ENCODE measurements at regions not wholly inside any gene's neighbourhood (a gene's known extent, or its start where the extent isn't known, plus 50 kb on each side); places are given as distances from the start of the nearest gene placed in this dataset.

DNA sequence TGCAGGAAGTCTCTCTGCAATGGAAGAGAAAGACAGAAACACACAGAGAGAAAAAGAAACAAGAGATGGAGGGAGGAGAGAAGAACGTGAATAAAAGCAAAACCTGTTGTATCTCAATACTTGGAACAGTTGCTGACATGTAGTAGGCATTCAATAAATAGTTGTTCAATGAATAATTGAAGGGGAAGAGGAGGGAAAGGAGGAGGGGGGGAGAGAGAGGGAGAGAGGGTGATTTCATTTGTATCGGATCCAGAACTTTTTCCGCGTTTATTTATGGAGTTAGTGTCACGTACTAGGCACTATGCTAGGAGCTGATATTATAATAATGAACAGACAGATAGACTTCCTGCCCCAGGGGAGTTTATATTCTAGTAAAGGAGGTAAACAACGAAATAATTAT lies 144.1 kb downstream of the OMA1 start:
- no peaks in the 10 kb centered on the region for H3K36me3 ChIP-seq (ENCODE audit: control insufficient read depth, insufficient read depth, low read length)
- no peaks in the 10 kb centered on the region for H3K27me3 ChIP-seq (ENCODE audit: control insufficient read depth, insufficient read depth, low read length)
- DNase-seq (ENCODE audit: low read depth, low spot score): no peak
- no peak overlapping the region for H3K27ac ChIP-seq (ENCODE audit: low read length)
- H3K4me1 ChIP-seq (ENCODE audit: control insufficient read depth, insufficient read depth, low read length): no peaks in the 10 kb centered on the region
- H3K4me3 ChIP-seq (ENCODE audit: low read length): no peak overlapping the region
- no CpG with 5 or more reads among the region's 6 CpGs for WGBS (ENCODE audit: insufficient coverage, insufficient read length)
- H3K9me3 ChIP-seq (ENCODE audit: control insufficient read depth, insufficient read depth, low read length): no peaks in the 10 kb centered on the region

DNA sequence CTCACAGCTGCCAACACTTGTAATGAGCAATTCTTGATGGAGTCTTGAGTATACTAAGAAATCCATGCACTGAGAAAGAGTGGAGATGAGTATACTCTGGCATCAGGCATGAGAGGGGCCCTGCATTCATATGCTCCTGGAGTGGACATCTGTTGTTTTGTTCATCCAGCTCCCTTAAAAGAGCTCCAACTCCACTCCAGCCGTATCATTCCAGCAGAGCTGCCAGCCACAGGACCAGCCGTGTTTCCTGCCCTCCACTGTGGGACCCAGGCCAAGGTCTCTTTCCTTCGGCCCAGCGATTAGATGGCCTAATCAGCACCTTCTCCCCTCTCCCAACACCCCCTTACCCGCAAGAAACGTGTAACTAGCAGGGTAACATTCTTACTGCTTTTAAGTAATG lies 144.5 kb downstream of the OMA1 start:
- Histone ChIP-seq H3K4me1 (ENCODE audit: control insufficient read depth, insufficient read depth, low read length) (no peaks in the 10 kb centered on the region), H3K27ac (ENCODE audit: low read length) (no peak overlapping the region), H3K4me3 (ENCODE audit: low read length) (no peak overlapping the region), H3K36me3 (ENCODE audit: control insufficient read depth, insufficient read depth, low read length) (no peaks in the 10 kb centered on the region), H3K9me3 (ENCODE audit: control insufficient read depth, insufficient read depth, low read length) (no peaks in the 10 kb centered on the region), H3K27me3 (ENCODE audit: control insufficient read depth, insufficient read depth, low read length) (no peaks in the 10 kb centered on the region)
- WGBS (ENCODE audit: insufficient coverage, insufficient read length): no CpG with 5 or more reads among the region's 6 CpGs
- no peak for DNase-seq (ENCODE audit: low read depth, low spot score)

DNA sequence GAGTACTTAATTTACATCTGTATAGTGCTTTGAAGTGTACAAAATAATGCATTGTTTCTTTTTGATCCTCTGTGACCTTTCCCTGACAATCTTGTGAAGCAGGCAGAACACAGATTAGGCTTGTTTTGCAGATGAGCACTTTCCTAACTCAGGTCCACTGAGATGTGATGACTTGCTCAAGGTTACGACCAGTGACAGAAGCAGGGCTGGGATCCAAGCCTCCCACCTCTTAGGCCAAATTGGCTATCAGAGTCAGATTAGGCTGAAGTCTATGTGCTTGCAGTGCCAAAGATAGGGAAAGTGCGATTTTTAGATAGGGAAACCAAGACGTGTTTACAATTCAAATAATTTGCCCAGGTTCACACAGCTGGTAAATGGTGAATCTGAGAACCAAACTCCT lies 147.3 kb downstream of the OMA1 start:
- Histone ChIP-seq H3K36me3 (ENCODE audit: control insufficient read depth, insufficient read depth, low read length) (no peaks in the 10 kb centered on the region), H3K4me3 (ENCODE audit: low read length) (no peak overlapping the region), H3K27me3 (ENCODE audit: control insufficient read depth, insufficient read depth, low read length) (no peaks in the 10 kb centered on the region), H3K27ac (ENCODE audit: low read length) (no peak overlapping the region), H3K4me1 (ENCODE audit: control insufficient read depth, insufficient read depth, low read length) (no peaks in the 10 kb centered on the region), H3K9me3 (ENCODE audit: control insufficient read depth, insufficient read depth, low read length) (no peaks in the 10 kb centered on the region)
- DNase-seq (ENCODE audit: low read depth, low spot score): no peak
- WGBS (ENCODE audit: insufficient coverage, insufficient read length): no CpG with 5 or more reads among the region's 3 CpGs

DNA sequence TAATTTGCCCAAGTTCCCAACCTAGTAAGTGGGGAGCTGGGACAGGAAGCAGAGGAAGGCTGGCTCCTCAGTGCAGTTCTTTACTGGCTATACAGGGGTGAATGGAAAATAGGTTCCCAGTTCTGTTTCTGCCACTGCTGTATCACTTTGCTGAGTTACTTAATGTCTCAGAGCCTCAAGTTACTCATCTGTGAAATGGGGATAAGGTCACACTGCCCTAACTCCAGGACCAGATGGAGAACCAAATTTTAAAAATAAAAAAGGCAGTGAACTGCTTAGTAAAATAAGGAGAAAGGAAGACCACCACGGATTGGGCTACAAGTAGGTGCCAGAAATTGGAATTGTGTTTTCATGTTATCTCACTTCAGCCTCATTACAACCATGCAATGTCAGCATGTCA lies 147.8 kb downstream of the OMA1 start:
- Histone ChIP-seq H3K36me3 (ENCODE audit: control insufficient read depth, insufficient read depth, low read length) (no peaks in the 10 kb centered on the region), H3K4me1 (ENCODE audit: control insufficient read depth, insufficient read depth, low read length) (no peaks in the 10 kb centered on the region), H3K9me3 (ENCODE audit: control insufficient read depth, insufficient read depth, low read length) (no peaks in the 10 kb centered on the region), H3K27ac (ENCODE audit: low read length) (no peak overlapping the region), H3K27me3 (ENCODE audit: control insufficient read depth, insufficient read depth, low read length) (no peaks in the 10 kb centered on the region), H3K4me3 (ENCODE audit: low read length) (no peak overlapping the region)
- WGBS (ENCODE audit: insufficient coverage, insufficient read length): no CpG with 5 or more reads among the region's 1 CpG
- no peak for DNase-seq (ENCODE audit: low read depth, low spot score)

DNA sequence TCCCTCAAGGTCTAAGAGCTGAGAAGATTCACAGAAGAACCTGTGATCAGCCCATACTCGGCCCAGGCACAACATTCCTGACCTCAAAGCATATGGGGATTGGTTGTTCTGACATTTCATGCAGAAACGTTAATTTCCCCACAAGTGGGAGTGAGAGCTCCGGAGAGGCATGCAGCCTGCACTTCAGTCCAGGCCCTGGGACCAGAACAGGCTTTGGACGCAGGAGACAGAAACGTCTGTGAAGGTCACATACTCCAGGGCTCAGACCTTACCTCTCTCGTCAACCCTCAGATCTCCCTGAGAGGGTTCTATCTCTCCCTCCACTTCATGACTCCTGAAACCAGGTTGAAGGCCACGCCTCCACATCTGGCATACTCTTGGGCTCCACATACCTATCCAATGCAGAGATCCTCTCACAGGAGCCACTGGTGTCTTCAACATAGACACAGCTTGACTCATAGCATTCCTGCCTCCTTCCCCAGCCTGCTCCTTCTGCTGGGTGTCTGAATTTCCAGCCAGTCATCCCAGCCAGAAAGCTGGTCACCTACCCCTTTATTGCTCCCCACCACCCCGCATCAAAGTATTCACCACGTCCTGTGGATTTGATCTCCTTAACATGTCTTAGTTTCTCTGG lies 149.2 kb downstream of the OMA1 start:
- Histone ChIP-seq H3K27me3 (ENCODE audit: control insufficient read depth, insufficient read depth, low read length) (no peaks in the 10 kb centered on the region), H3K36me3 (ENCODE audit: control insufficient read depth, insufficient read depth, low read length) (no peaks in the 10 kb centered on the region)
- no CpG with 5 or more reads among the region's 9 CpGs for WGBS (ENCODE audit: insufficient coverage, insufficient read length)

DNA sequence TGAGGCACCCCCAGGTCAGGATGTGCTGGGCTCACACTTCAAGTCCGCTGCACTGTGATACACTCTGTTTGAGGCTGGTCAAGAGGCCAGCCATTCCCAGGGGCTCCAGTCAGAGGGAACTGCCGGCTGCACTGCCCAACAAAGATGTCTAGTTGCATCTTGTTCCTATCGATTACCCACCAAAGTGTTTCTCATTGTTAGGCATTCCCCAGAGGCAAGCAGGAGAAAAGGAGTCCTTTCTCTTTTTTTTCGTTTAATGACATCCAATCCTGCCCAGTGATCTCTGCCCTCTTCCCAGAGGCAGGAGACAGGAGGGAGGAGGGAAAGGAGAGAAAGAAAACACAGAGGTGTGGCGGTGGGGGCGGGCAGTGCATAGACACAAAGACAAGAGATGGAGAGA lies 150.4 kb downstream of the OMA1 start:
- H3K9me3 ChIP-seq (ENCODE audit: control insufficient read depth, insufficient read depth, low read length): no peaks in the 10 kb centered on the region
- H3K4me1 ChIP-seq (ENCODE audit: control insufficient read depth, insufficient read depth, low read length): peaks cover 2% of the 10 kb centered on the region; the same call in 1 of the 2 replicates
- H3K36me3 ChIP-seq (ENCODE audit: control insufficient read depth, insufficient read depth, low read length): no peaks in the 10 kb centered on the region
- H3K27ac ChIP-seq (ENCODE audit: low read length): no peak overlapping the region
- no peak for DNase-seq (ENCODE audit: low read depth, low spot score)
- no CpG with 5 or more reads among the region's 6 CpGs for WGBS (ENCODE audit: insufficient coverage, insufficient read length)
- H3K4me3 ChIP-seq (ENCODE audit: low read length): no peak overlapping the region
- no peaks in the 10 kb centered on the region for H3K27me3 ChIP-seq (ENCODE audit: control insufficient read depth, insufficient read depth, low read length)

More for the DNA sequence above, 149.2 kb downstream of the OMA1 start:
- H3K4me3 ChIP-seq (ENCODE audit: low read length): no peak overlapping the region
- DNase-seq (ENCODE audit: low read depth, low spot score): no peak
- no peaks in the 10 kb centered on the region for H3K9me3 ChIP-seq (ENCODE audit: control insufficient read depth, insufficient read depth, low read length)
- no peak overlapping the region for H3K27ac ChIP-seq (ENCODE audit: low read length)
- peaks cover 1% of the 10 kb centered on the region; the same call in 1 of the 2 replicates for H3K4me1 ChIP-seq (ENCODE audit: control insufficient read depth, insufficient read depth, low read length)

- no peaks in the 10 kb centered on the region for H3K36me3 ChIP-seq (ENCODE audit: control insufficient read depth, insufficient read depth, low read length)
- no peaks in the 10 kb centered on the region for H3K9me3 ChIP-seq (ENCODE audit: control insufficient read depth, insufficient read depth, low read length)
- peaks cover 2% of the 10 kb centered on the region; the same call in 1 of the 2 replicates for H3K4me1 ChIP-seq (ENCODE audit: control insufficient read depth, insufficient read depth, low read length)
- no peak overlapping the region for H3K4me3 ChIP-seq (ENCODE audit: low read length)
- DNase-seq (ENCODE audit: low read depth, low spot score): no peak
- no CpG with 5 or more reads among the region's 2 CpGs for WGBS (ENCODE audit: insufficient coverage, insufficient read length)
- no peaks in the 10 kb centered on the region for H3K27me3 ChIP-seq (ENCODE audit: control insufficient read depth, insufficient read depth, low read length)
- H3K27ac ChIP-seq (ENCODE audit: low read length): no peak overlapping the region
Observed at GRCh38 chr1:58395355-58395754, 151.2 kb downstream of the OMA1 start.

GRCh38 chr1:58392083-58392482 lies 154.4 kb downstream of the OMA1 start:
- Histone ChIP-seq H3K4me3 (ENCODE audit: low read length) (no peak overlapping the region), H3K27me3 (ENCODE audit: control insufficient read depth, insufficient read depth, low read length) (no peaks in the 10 kb centered on the region), H3K27ac (ENCODE audit: low read length) (no peak overlapping the region), H3K36me3 (ENCODE audit: control insufficient read depth, insufficient read depth, low read length) (no peaks in the 10 kb centered on the region), H3K4me1 (ENCODE audit: control insufficient read depth, insufficient read depth, low read length) (peaks cover 2% of the 10 kb centered on the region; the same call in 1 of the 2 replicates), H3K9me3 (ENCODE audit: control insufficient read depth, insufficient read depth, low read length) (no peaks in the 10 kb centered on the region)
- no CpG with 5 or more reads among the region's 6 CpGs for WGBS (ENCODE audit: insufficient coverage, insufficient read length)
- DNase-seq (ENCODE audit: low read depth, low spot score): no peak

- H3K4me3 ChIP-seq (ENCODE audit: low read length): no peak overlapping the region
- no peaks in the 10 kb centered on the region for H3K27me3 ChIP-seq (ENCODE audit: control insufficient read depth, insufficient read depth, low read length)
- DNase-seq (ENCODE audit: low read depth, low spot score): no peak
- no peaks in the 10 kb centered on the region for H3K9me3 ChIP-seq (ENCODE audit: control insufficient read depth, insufficient read depth, low read length)
- no peaks in the 10 kb centered on the region for H3K36me3 ChIP-seq (ENCODE audit: control insufficient read depth, insufficient read depth, low read length)
- WGBS (ENCODE audit: insufficient coverage, insufficient read length): no CpG with 5 or more reads among the region's 3 CpGs
- peaks cover 2% of the 10 kb centered on the region; the same call in 1 of the 2 replicates for H3K4me1 ChIP-seq (ENCODE audit: control insufficient read depth, insufficient read depth, low read length)
- no peak overlapping the region for H3K27ac ChIP-seq (ENCODE audit: low read length)
Observed at GRCh38 chr1:58391514-58391913, 155.0 kb downstream of the OMA1 start.

DNA sequence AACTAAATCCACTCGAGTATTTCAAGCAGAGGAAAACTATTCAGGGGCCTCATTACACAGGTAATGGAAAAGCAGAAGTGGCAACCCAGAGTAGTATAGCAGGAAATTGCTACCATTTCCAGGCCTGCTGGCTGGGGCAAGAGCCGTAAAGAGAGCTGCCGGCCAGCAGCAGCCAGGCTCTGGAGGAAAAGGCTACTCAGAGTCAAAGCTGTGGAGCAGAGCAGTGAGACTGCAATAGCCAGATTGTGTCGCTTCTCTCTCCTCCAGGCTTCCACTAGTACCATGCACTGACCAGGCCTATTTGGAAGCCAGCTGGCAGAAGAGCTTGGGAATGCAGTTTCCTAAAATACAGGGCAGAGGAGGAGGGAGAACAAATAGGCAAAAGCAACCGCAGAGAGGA lies 155.5 kb downstream of the OMA1 start:
- Histone ChIP-seq H3K27ac (ENCODE audit: low read length) (no peak overlapping the region), H3K36me3 (ENCODE audit: control insufficient read depth, insufficient read depth, low read length) (no peaks in the 10 kb centered on the region), H3K4me3 (ENCODE audit: low read length) (no peak overlapping the region), H3K4me1 (ENCODE audit: control insufficient read depth, insufficient read depth, low read length) (peaks cover 2% of the 10 kb centered on the region; the same call in 1 of the 2 replicates), H3K9me3 (ENCODE audit: control insufficient read depth, insufficient read depth, low read length) (no peaks in the 10 kb centered on the region), H3K27me3 (ENCODE audit: control insufficient read depth, insufficient read depth, low read length) (no peaks in the 10 kb centered on the region)
- no CpG with 5 or more reads among the region's 5 CpGs for WGBS (ENCODE audit: insufficient coverage, insufficient read length)
- no peak for DNase-seq (ENCODE audit: low read depth, low spot score)

DNA sequence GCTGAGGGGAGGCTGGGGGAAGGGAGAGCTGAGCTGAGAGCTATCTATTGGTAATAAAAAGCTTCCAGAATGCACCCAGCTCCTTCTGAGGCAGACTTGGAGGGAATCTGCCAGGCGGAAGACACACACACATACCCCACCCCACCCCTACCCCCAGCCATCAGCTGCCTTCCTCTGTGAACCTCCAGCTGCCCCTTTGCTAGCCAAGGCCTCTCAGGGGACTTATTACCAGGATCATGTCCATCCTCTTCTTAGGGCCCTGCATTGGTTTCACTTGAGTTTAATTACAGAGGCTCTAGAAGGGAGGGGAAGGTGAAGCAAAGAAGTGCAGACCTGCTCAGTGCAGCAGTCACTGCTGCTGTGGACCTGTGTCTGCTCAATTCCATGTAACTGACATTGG lies 156.4 kb downstream of the OMA1 start:
- H3K4me3 ChIP-seq (ENCODE audit: low read length): no peak overlapping the region
- WGBS (ENCODE audit: insufficient coverage, insufficient read length): no CpG with 5 or more reads among the region's 1 CpG

More for the DNA sequence above, 156.4 kb downstream of the OMA1 start:
- no peak overlapping the region for H3K27ac ChIP-seq (ENCODE audit: low read length)
- peaks cover 6% of the 10 kb centered on the region for H3K4me1 ChIP-seq (ENCODE audit: control insufficient read depth, insufficient read depth, low read length)
- no peaks in the 10 kb centered on the region for H3K36me3 ChIP-seq (ENCODE audit: control insufficient read depth, insufficient read depth, low read length)
- H3K27me3 ChIP-seq (ENCODE audit: control insufficient read depth, insufficient read depth, low read length): no peaks in the 10 kb centered on the region
- DNase-seq (ENCODE audit: low read depth, low spot score): no peak
- no peaks in the 10 kb centered on the region for H3K9me3 ChIP-seq (ENCODE audit: control insufficient read depth, insufficient read depth, low read length)

Measured in iPS DF 6.9 (cell line).